Urinary bladder (tissue), 3 donors: ENCODE measurements at regions not wholly inside any gene's neighbourhood (a gene's known extent, or its start where the extent isn't known, plus 50 kb on each side); places are given as distances from the start of the nearest gene placed in this dataset.

Experiments
- DNase-seq: peaks from one replicate; pipeline ENCODE4 v3.0.0-alpha.2; 2015; ENCODE audit errors: extremely low spot score
- H3K27ac ChIP-seq: one replicate; pipeline ENCODE4 v1.5.1; 2013; ENCODE audit warnings: low read depth, mild to moderate bottlenecking, moderate library complexity
- H3K36me3 ChIP-seq: one replicate; pipeline ENCODE4 v1.6.1; 2013; ENCODE audit warnings: mild to moderate bottlenecking, moderate library complexity; ENCODE audit not compliant: insufficient read depth
- H3K4me1 ChIP-seq: one replicate; pipeline ENCODE4 v1.6.1; 2013; ENCODE audit warnings: mild to moderate bottlenecking, moderate library complexity; ENCODE audit not compliant: insufficient read depth
- H3K4me3 ChIP-seq: one replicate; pipeline ENCODE4 v1.5.1; 2013; ENCODE audit warnings: low read depth, low read length
- WGBS: extraction: QIAGEN DNeasy Blood & Tissue Kit; methylation state at CpG from one replicate; pipeline ENCODE4 v1.1.7; 2013; 5-methylcytosine and 5-hydroxymethylcytosine counted together
- donor health status: healthy with polysubstance abuse.
- donor health status: healthy.

GRCh38 chr7:125391921-125392320 lies 462.3 kb upstream of the POT1 start:
- no peaks in the 10 kb centered on the region for H3K4me1 ChIP-seq
- WGBS, result 61% methylated on average over 3 of the region's 3 CpGs
- H3K36me3 ChIP-seq, result no peaks in the 10 kb centered on the region
- DNase-seq, result no peak
- no peak overlapping the region for H3K4me3 ChIP-seq
- no peak overlapping the region for H3K27ac ChIP-seq

GRCh38 chr7:125390981-125391380 lies 461.4 kb upstream of the POT1 start:
- Histone ChIP-seq H3K4me3 (no peak overlapping the region), H3K4me1 (no peaks in the 10 kb centered on the region), H3K27ac (no peak overlapping the region), H3K36me3 (no peaks in the 10 kb centered on the region)
- DNase-seq, result no peak
- 46% methylated on average over 3 of the region's 3 CpGs for WGBS

- no peak for DNase-seq
- Histone ChIP-seq H3K4me3 (no peak overlapping the region), H3K4me1 (no peaks in the 10 kb centered on the region), H3K36me3 (no peaks in the 10 kb centered on the region), H3K27ac (no peak overlapping the region)
- WGBS, result 72% methylated on average over 3 of the region's 3 CpGs
Observed at GRCh38 chr7:125386211-125386610, 456.6 kb upstream of the POT1 start.

- no peak for DNase-seq
- WGBS, result 30% methylated on average over 2 of the region's 2 CpGs
- no peaks in the 10 kb centered on the region for H3K36me3 ChIP-seq
- no peak overlapping the region for H3K27ac ChIP-seq
- no peak overlapping the region for H3K4me3 ChIP-seq
- H3K4me1 ChIP-seq, result no peaks in the 10 kb centered on the region
Observed at GRCh38 chr7:125383324-125383723, 453.7 kb upstream of the POT1 start.

- Histone ChIP-seq H3K36me3 (no peaks in the 10 kb centered on the region), H3K4me3 (no peak overlapping the region), H3K27ac (no peak overlapping the region), H3K4me1 (no peaks in the 10 kb centered on the region)
- no peak for DNase-seq
- 79% methylated on average over 1 of the region's 1 CpG for WGBS
Observed at GRCh38 chr7:125382401-125382800, 452.8 kb upstream of the POT1 start.

- Histone ChIP-seq H3K4me1 (no peaks in the 10 kb centered on the region), H3K27ac (no peak overlapping the region), H3K36me3 (no peaks in the 10 kb centered on the region), H3K4me3 (no peak overlapping the region)
- no peak for DNase-seq
- WGBS, result 58% methylated on average over 3 of the region's 3 CpGs
Observed at GRCh38 chr7:125375942-125376341, 446.3 kb upstream of the POT1 start.

GRCh38 chr7:125370502-125370901 lies 440.9 kb upstream of the POT1 start:
- no peak for DNase-seq
- Histone ChIP-seq H3K36me3 (no peaks in the 10 kb centered on the region), H3K4me1 (no peaks in the 10 kb centered on the region), H3K27ac (no peak overlapping the region), H3K4me3 (no peak overlapping the region)
- WGBS, result 79% methylated on average over 2 of the region's 2 CpGs

GRCh38 chr7:125363873-125364272 lies 434.2 kb upstream of the POT1 start:
- H3K4me3 ChIP-seq, result no peak overlapping the region
- no peaks in the 10 kb centered on the region for H3K36me3 ChIP-seq
- 48% methylated on average over 4 of the region's 4 CpGs for WGBS
- no peaks in the 10 kb centered on the region for H3K4me1 ChIP-seq
- no peak overlapping the region for H3K27ac ChIP-seq
- no peak for DNase-seq

GRCh38 chr7:125358551-125359167 lies 429.0 kb upstream of the POT1 start:
- Histone ChIP-seq H3K27ac (no peak overlapping the region), H3K36me3 (no peaks in the 10 kb centered on the region), H3K4me1 (no peaks in the 10 kb centered on the region), H3K4me3 (no peak overlapping the region)
- no peak for DNase-seq
- WGBS, result 38% methylated on average over 3 of the region's 3 CpGs

- DNase-seq, result no peak
- H3K4me3 ChIP-seq, result no peak overlapping the region
- no peaks in the 10 kb centered on the region for H3K4me1 ChIP-seq
- no peak overlapping the region for H3K27ac ChIP-seq
- WGBS, result 33% methylated on average over 1 of the region's 1 CpG
- H3K36me3 ChIP-seq, result no peaks in the 10 kb centered on the region
Observed at GRCh38 chr7:125357676-125358455, 428.2 kb upstream of the POT1 start.

GRCh38 chr7:125355899-125356298 lies 426.3 kb upstream of the POT1 start:
- no peak for DNase-seq
- Histone ChIP-seq H3K4me1 (no peaks in the 10 kb centered on the region), H3K36me3 (no peaks in the 10 kb centered on the region), H3K4me3 (no peak overlapping the region), H3K27ac (no peak overlapping the region)
- 44% methylated on average over 6 of the region's 6 CpGs for WGBS

GRCh38 chr7:125347269-125347668 lies 417.6 kb upstream of the POT1 start:
- WGBS, result 69% methylated on average over 6 of the region's 6 CpGs
- DNase-seq, result no peak
- no peak overlapping the region for H3K4me3 ChIP-seq
- no peak overlapping the region for H3K27ac ChIP-seq
- H3K36me3 ChIP-seq, result no peaks in the 10 kb centered on the region
- no peaks in the 10 kb centered on the region for H3K4me1 ChIP-seq

GRCh38 chr7:125338110-125338509 lies 408.5 kb upstream of the POT1 start:
- WGBS, result 90% methylated on average over 4 of the region's 4 CpGs
- H3K36me3 ChIP-seq, result no peaks in the 10 kb centered on the region

GRCh38 chr7:125336326-125336725 lies 406.7 kb upstream of the POT1 start:
- DNase-seq, result no peak
- Histone ChIP-seq H3K4me3 (no peak overlapping the region), H3K36me3 (no peaks in the 10 kb centered on the region), H3K27ac (no peak overlapping the region), H3K4me1 (no peaks in the 10 kb centered on the region)
- 79% methylated on average over 4 of the region's 4 CpGs for WGBS

More at GRCh38 chr7:125338110-125338509, 408.5 kb upstream of the POT1 start:
- DNase-seq, result no peak
- Histone ChIP-seq H3K27ac (no peak overlapping the region), H3K4me3 (no peak overlapping the region), H3K4me1 (no peaks in the 10 kb centered on the region)
